ENCODE measurements at regions not wholly inside any gene's neighbourhood (a gene's known extent, or its start where the extent isn't known, plus 50 kb on each side); places are given as distances from the start of the nearest gene placed in this dataset.

- no peak for TF ChIP-seq TEAD3 (CRISPR knock-in tag; optimal IDR thresholded peaks at IDR 0.05; ENCODE audit: borderline replicate concordance)
- TF ChIP-seq RAD21 (CRISPR knock-in tag; IDR thresholded peaks at IDR 0.05): no peak
- TF ChIP-seq KLF16 (CRISPR knock-in tag; IDR thresholded peaks at IDR 0.05): no peak
- TF ChIP-seq RFX5 (IDR thresholded peaks at IDR 0.05; ENCODE audit: low read depth, low read length): no peak
- TF ChIP-seq ARID3A (IDR thresholded peaks at IDR 0.05; ENCODE audit: low read depth, low read length): no peak
- no peak for TF ChIP-seq TARDBP (CRISPR knock-in tag; IDR thresholded peaks at IDR 0.05)
- TF ChIP-seq ATF3 (CRISPR knock-in tag; IDR thresholded peaks at IDR 0.05): no peak
- no peak for TF ChIP-seq RBM39 (IDR thresholded peaks at IDR 0.05; ENCODE audit: low read depth, low read length, poor library complexity, severe bottlenecking)
- TF ChIP-seq MXI1 (IDR thresholded peaks at IDR 0.05; ENCODE audit: borderline replicate concordance, low read depth, low read length): no peak
- TF ChIP-seq PTBP1 (IDR thresholded peaks at IDR 0.05; ENCODE audit: low read depth, low read length, poor library complexity, severe bottlenecking): no peak
- TF ChIP-seq CTCF (CRISPR knock-in tag; IDR thresholded peaks at IDR 0.05): no peak
- TF ChIP-seq SNAPC5 (CRISPR knock-in tag; IDR thresholded peaks at IDR 0.05; ENCODE audit: borderline replicate concordance): no peak
Measured at GRCh38 chr11:70849031-70849430, 403.3 kb downstream of the SHANK2 start.
